ENCODE measurements at regions not wholly inside any gene's neighbourhood (a gene's known extent, or its start where the extent isn't known, plus 50 kb on each side); places are given as distances from the start of the nearest gene placed in this dataset.
"Not testable (repeated sequence)": the region's sequence is repeated elsewhere in the genome, so short reads cannot be mapped to it uniquely, and the experiment has no call there.

DNA sequence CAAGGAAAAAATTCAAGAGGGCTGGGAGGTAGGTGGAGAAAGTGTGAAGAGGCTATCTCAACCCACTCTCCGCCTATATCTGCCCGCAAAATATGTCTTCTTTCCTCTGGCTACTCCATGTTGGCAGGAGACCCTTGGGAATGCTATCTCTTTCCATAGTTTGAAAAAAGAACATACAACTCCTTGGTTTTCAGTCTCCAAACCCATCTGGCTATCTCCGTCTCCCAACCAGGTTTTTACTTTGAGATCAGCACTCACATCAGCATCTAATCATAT is 109.9 kb upstream of the IFNE start:
- DNase-seq (ENCODE audit: low read depth in 2 of 2, low spot score in 1 of 2) = no peak

DNA sequence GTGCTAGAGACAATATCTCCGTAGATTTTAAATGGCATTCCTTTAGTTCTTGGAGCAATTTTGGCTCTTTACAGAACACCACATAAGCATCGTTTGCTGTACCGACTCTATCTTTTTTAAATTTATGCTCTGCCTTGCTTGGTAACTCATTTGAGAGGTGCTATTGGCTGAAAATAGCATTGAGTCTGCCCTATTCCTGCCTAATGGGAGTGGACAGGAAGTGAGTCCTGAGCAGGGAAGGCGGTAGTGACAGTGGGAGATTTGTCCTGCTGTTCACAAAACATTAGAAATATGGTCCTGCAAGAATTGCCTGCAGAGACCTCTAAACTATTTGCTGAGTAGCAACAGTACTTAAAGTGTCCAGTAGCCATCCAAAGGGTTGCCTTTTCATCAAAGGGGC is 115.2 kb upstream of the IFNE start:
- no peak for DNase-seq (ENCODE audit: low read depth in 2 of 2, low spot score in 1 of 2)

DNA sequence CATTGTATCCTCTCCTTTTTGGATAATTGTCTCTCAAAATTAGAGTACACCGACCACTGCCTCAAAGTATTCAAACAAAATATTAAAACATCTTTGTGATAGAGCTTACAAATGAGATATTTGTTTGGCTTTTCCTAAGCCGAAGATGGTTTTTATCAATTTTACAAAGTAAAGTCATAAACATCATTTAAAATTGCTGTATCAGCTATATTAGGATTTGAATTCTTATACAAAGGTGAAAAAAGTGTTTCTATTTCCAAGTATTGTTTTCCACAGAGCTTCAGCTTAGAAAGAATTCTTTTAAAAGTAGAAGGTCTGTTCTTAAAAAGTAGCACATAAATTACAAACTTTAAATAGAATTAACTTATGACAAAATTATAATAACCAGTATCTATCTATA is 116.6 kb upstream of the IFNE start:
- DNase-seq (ENCODE audit: low read depth in 2 of 2, low spot score in 1 of 2) = no peak

DNA sequence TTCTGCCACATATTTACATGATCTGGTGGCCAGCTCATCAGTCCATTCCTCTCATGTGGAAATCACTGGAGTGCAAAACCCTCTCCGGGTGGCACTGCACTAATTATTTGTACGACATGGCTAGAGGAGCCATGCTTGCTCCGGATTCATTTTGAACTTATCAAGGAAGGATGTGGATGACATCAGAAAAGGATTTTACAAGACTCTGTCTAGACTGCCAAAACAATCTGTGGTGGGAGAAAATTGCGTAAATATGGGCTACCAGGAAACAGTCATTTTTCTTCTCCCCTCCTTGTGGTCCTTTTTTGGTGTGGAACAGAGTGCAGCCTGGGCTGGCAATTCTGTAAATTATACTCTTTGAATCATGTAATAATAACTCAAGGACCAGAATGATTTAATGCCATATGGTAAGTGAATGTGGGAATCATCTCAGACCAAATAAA is 123.4 kb upstream of the IFNE start:
- no peak for DNase-seq (ENCODE audit: low read depth in 2 of 2, low spot score in 1 of 2)

DNA sequence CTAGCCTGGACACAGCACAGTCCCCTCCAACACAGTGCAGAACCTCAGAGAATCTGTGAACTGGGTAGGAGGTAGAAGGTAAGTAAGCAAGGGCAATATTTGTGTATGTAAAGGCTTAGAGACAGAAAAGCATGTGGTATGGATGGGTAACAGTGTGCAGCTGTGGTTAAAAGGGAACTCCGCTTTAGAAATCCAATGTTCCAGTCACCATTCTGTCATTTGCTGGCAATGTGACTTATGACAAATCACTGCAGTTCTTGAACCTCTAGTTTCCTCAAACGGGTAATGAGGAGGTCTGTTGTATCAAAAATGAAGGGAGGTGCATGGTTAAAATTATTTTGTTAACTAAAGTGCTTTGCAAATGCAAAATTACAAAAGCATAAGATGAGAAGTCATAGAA is 125.5 kb upstream of the IFNE start:
- no peak for DNase-seq (ENCODE audit: low read depth in 2 of 2, low spot score in 1 of 2)

DNA sequence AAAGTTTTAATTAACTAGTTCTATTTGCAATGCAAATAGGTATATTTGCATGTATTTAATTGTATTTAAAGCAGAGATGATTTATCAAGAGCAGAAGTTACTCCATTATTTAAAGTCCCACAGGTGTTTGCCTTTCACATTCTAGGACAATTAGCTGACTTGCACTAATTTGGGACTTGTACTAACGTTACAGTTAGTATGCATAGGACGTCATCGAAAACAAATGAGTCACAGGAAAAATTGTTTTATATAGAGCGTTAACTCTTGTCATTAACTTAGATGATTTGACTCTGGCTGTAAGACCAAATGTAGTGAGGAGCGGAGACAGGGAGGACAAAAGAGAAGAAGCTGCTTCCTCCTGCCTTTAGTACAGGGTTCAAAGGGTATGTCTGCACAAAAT is 126.1 kb upstream of the IFNE start:
- no peak for DNase-seq (ENCODE audit: low read depth in 2 of 2, low spot score in 1 of 2)

DNA sequence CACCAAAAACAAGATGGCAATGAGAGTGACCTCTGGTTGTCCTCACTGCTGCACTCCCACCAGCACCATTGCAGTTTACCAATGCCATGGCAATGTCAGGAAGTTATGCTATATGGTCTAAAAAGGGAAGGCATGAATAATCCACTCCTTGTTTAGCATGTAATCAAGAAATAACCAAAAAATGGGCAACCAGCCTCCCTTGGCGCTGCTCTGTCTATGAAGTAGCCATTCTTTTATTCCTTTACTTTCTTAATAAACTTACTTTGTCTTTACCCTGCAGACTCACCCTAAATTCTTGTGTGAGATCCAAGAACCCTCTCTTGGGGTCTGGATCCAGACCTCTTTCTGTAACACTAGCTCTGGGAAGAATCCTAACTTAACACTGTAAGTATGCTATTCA is 127.4 kb upstream of the IFNE start:
- DNase-seq (ENCODE audit: low read depth in 2 of 2, low spot score in 1 of 2) = no peak

DNA sequence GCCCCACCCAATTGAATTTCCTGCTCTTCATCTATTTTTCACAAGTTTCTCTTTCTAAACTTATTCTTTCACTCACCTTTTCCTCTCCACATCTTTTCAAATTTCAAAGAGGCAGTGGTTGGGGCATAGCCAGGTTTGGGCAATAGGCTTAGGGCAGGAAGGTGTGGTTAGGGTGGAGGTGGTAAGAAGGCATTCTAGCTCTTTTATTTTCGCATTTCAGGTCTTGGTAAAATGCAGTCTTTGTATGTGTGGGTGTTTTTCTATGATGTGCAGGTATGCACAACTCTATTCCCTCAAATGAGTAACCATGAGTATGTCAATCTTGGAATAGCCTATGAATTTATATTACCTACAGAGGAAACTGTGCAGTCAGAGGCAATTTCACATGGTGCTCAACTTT is 129.8 kb upstream of the IFNE start:
- DNase-seq (ENCODE audit: low read depth in 2 of 2, low spot score in 1 of 2) = no peak

DNA sequence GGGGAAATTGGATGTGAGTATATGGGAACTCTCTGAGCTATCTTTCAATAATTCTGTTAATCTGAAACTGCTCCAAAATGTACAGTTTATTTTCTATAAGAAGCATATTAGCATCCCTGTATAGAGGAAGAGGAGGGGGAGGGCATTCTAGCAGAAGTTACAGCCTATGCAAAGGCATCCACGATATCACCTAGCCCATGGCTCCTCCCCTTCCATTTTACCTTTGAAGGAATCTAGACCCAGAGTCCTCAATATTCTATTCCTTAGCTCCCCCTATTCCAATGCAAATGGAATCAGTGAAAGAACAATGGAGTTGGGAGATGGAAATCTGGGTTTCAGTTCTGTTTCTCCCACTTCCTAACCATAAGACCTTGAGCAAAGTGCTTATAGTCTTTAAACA is 132.9 kb upstream of the IFNE start:
- DNase-seq (ENCODE audit: low read depth in 2 of 2, low spot score in 1 of 2) = no peak

DNA sequence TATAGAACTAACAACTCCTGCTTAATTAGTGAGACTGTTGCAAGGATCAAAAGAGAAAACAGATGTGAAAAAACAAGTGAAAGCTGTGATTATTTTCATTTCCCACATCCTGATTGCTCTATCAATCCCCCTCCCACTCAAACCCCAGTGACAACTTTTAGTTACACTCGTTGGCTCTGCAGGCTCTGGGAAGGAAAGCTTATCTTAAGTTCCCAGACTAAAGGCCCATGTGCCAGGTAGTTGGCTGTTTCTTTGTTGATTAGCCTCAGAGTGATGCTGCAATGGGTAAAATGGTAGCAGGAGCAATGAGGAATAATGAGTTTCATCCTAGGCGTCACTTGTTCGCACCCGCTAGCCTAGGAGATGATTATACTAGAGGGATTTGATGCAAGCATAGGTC is 133.3 kb upstream of the IFNE start:
- DNase-seq (ENCODE audit: low read depth in 2 of 2, low spot score in 1 of 2) = no peak

DNA sequence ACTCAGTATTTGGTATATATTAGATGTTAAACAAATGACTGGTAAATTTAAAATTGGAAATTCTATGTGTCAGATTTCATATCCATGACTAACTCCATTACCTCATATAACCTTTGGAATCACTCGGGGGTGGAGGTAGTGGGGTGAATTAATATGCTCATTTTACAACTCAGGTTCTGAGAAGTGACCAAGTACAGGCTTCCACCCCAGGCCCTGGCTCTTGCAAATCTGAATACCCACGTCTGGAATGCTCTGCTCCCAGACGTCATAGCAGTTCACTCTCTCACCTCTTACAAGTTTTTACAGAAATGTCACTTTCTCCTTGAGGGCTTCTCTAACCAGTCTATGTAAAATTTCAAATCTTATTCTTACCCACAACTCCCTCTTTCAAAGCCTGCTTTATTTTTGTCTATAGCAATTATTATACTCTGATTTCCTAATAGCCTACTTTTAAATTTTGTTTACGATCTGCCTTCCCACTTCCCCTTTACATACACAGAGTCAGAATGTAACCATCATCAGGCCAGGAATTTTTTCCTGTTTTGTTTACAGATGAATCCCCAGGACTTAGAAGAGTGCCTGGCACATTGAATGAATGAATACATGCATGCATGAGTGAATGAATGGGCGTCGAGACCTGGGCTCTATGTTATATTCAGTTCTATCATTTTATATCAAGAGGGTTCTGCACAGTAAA is 134.1 kb upstream of the IFNE start:
- no peak for DNase-seq (ENCODE audit: low read depth in 2 of 2, low spot score in 1 of 2)

DNA sequence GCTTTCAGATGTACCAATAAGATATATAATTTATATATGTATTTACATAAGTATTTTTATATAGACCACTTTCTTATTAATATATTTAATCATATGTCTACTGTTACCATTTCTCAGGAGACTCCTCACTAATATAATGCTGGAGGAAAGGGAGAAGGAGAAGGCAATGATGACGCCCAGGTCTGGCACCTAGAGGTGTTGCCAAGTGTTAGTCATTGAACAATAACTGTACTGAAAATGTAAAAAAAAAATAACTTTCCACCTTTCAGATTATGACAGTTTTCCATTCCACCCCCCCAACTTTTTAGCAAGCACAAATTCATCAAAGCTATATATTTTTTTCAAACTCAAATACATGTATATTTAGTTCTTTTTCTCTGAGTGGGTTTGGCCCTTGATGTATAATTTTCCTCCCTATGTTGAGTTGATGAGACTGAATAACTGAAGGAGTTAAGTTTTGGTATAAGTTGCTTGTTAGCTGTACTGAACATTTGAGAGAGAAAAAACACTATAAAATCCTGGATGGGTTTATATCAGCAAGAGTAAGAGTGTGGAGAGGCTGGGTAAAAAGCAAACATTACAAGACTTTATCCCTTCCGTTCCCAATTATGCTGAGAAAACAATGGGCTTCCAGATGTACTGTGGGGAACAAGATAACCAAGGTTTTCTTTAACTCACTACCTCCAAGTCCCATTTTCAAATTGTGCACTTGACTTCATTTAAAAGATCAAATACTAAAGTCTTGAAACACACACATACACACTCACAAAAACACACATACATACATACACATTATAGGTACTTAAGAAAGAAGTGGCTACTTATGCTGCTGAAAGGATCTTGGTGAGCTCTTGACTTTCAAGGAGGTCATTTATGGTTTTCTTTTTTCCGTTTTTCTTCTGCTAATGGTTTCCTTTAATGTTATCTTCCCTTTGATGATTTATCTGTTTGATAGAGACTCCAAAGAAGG is 142.8 kb upstream of the IFNE start:
- DNase-seq (ENCODE audit: low read depth in 2 of 2, low spot score in 1 of 2) = no peak

DNA sequence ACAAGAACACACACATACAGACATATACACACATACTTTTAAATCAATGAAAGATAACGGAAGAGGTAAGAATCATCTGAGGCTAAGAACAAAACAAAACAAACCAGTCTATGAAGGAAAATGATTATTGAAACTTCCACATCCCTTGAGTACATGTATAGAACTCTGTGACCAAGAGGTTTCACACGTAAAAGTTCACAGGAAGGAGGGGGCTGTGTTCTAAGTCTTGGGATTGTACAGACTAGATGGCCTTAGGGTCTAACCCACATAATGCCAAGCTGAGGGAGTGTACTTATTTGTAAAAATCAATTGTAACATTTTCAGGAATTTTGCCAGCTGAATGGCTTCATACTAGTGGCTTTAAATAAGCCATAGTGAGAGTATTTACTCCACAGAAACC is 144.4 kb upstream of the IFNE start:
- no peak for DNase-seq (ENCODE audit: low read depth in 2 of 2, low spot score in 1 of 2)

DNA sequence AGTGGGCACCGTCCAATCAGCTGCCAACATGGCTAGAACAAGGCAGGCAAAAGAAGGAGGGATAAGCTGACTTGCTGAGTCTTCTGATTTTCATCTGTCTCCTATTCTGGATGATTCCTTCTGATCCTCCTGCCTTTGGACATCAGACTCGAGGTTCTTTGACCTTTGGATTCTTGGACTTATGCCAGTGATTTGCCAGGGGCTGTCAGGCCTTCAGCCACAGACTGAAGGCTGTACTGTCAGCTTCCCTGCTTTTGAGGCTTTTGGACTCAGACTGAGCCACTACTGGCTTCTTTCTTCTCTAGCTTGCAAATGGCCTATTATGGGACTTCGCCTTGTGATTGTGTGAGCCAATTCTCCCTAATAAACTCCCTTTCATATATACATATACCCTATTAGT is 146.8 kb upstream of the IFNE start:
- not testable (repeated sequence) for DNase-seq (ENCODE audit: low read depth in 2 of 2, low spot score in 1 of 2)

DNA sequence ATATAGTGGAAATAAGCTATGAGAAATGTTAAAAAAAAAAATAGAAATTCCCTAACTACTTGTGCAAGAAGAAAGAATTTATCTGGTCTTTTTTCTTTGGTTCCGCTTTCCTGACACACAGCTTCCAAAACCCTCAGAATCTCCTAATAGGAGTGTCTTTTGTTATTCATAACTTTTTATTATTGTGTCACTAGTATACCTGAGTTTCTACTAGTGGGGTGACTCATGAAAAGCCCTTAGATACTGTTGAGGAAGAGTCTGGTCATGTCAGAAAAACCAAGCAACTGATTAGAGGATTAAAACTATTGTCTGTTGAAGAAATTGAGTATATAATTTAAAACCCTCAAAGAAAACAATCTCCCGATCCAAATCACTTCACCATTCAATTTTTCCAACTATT is 152.8 kb upstream of the IFNE start:
- no peak for DNase-seq (ENCODE audit: low read depth in 2 of 2, low spot score in 1 of 2)

DNA sequence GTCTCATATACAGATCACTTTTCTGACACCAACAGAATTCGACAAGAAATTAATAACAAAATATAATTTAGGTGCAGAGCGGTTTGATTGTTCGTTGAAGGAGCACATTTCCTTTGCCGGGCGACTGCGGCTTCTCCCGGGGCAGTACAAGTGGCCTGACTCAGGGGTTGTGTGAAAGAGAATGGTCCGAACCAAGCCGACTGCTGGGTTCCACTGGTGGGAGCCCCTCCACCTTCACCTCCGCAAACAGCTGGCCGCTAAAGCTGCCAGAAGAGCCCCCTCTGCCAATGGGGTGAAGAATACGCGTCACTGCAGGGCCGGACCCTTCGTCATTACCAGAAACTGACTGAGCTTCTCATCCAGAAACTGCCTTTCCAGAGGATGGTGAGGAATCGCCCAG is 156.0 kb upstream of the IFNE start:
- DNase-seq (ENCODE audit: low read depth in 2 of 2, low spot score in 1 of 2) = no peak

DNA sequence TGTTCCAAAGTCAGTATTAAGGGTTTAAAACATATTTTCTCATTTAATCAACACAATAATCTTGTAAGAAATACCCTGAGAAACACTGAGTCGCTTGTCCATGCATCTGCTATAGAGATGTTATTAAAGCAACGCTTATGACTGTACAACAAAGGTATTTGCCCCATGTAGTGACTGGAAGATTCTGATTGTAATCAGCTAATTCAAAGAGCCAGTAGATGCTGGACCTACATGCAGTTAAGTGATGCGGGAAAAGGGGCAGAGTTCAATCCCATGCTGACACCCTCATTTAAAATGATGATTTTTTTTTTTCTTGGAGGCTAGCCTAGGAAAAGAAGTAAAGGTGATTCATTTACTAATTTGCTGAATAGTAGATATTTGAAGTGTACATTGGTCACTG is 149.3 kb upstream of the MTAP start:
- DNase-seq (ENCODE audit: low read depth in 2 of 2, low spot score in 1 of 2) = no peak

DNA sequence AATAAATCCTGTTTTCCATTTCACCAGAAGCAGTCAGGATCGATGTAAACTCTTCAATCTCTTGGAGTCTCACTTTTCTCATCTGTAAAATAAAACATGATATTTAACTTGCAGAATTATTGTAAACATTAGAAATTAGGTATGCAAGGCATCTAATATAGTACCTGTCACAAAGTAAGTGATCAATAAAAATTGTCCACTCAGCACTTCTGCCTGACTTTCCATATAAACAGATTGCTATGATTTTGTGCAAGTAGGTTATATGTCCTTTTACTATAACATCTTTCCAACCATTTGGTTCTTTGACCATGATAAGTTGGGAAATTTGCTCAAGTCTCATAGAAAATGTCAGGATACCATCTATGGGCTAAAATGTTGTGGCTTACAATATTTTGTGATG is 148.8 kb upstream of the MTAP start:
- no peak for DNase-seq (ENCODE audit: low read depth in 2 of 2, low spot score in 1 of 2)

DNA sequence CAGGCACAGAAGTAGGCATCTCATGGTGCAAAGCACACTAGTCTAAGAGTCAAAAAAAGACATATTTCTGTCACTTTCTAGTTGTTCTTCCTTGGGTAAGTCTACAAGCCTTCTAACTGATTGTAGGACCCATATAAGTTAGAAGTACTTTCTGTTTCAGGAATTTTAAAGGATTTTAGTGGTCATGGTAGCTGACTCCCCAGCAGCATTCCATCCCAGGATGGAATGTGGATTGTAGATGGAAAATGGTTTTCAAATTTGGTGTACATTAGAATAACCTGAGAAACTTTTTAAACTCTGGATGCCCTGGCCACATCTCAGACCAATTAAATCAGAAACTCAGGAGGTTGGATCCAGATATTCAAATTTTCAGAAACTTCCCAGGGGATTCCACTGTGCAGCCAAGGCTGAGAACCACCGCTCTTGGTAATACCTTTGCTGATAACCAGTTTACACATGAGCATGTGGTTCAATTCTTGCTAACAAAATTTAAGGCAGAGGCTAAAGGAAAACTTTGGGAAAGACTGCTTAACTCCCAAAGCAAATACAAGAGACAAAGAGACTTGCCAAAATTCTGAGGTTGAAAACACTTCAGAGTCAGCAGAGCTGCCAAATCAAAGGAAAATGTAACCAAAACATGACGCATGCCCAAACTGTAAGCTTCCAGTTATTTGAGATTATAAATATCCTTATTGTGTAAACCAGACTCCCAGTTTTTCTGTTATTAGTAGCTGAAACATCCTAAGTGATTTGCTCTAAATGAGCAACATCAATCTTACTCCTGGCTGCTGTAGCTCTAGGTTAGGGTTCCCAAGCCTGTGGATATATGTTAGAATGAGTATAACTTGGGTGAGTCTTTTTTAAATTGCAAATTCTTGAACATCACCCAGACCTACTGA is 145.4 kb upstream of the MTAP start:
- DNase-seq (ENCODE audit: low read depth in 2 of 2, low spot score in 1 of 2) = no peak

DNA sequence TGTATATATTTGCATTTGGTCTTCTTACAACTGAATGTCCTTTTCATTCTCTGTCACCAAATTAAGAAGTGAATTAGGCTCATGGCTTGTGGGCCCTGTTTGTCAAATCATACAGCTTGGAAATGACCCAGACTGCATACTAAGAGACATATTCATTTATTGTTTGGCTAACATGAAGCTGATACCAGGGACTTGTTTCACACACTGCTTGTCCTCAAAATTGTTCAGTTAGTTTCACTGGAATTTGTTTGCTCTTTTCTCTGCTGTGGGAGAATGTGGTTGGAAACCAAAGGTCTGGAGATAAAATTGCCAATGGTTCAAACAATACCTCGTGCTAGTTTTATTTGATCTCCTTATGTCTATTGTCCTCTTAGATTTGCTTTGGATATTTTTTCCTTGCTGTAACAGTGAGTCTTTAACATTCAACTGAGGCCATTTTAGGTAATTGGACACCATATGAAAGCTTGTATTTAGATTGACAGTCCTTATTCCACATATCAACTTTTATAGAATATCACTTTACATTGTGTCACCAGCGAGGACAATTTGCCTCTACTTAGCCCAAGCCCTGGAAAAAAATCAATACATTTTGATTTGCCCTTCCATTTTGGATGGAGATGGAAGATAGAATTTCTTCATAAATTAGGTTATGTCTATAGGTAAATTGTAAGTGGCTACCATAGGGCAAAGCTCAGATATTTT is 144.3 kb upstream of the MTAP start:
- no peak for DNase-seq (ENCODE audit: low read depth in 2 of 2, low spot score in 1 of 2)

DNA sequence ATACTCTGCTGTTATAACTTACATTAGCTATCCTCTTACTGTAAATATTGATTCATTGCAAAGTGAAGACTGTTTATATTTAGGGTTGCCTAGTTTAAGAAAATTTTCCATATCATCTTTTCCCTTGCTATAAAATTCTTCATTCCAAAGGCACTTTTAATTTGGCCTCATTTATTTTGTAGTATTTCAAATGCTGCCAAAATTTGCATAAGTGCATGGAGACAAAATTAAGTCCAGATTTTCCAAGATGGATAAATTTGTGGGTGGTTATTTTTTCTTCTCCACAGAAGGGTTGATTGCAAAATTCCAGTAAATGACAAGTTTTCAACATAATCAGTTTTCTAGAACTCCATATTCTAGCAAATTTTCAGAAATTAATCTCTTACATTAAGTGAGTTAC is 141.5 kb upstream of the MTAP start:
- no peak for DNase-seq (ENCODE audit: low read depth in 2 of 2, low spot score in 1 of 2)
